Hematopoietic multipotent progenitor cell treated with erythropoietin and hydrocortisone succinate and interleukin-3 and kit ligand, for 17 days (in vitro differentiated cells): ENCODE measurements at regions not wholly inside any gene's neighbourhood (a gene's known extent, or its start where the extent isn't known, plus 50 kb on each side); places are given as distances from the start of the nearest gene placed in this dataset.

ENCODE experiments used
- DNase-seq: peaks from one replicate; pipeline ENCODE4 v3.0.0-alpha.2; 2015; ENCODE audit warnings: low spot score

DNA sequence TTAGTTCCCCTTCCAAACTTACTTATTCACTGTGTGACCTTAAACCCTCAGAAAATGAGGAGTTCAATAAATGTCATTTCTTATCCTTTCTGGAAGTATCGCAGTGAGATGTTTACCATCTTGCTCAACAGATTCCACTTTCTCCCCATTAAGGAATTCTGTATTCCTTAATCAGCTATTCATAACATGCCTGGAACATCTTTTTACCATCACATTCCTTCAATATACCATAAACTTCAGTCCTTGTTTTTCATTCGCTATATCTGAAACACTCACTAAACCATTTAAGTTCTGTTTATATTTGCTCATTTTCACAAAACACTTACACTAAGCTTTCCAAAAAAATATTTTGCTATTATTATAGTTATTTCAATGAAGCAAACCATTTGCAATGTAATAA is 1158.6 kb downstream of the CDH12 start:
- no peak for DNase-seq

DNA sequence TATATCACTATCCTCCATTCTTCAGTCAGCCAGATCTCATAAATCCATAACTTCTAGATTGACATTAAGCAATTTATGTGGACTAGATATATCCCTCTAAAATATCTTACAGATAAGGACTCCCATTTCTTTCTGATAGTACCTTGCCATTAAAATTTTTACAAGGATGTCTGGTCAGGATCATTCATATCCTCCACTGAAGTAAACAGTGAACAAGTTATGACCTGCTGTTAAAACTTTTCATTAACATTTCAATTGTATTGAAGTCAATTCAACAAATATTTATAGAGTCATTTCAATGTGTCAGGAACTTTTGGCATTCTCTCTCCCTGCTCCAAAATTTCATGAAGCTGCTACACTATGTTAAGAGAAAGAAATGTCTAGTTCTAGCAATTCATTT is 1159.6 kb downstream of the CDH12 start:
- no peak for DNase-seq

DNA sequence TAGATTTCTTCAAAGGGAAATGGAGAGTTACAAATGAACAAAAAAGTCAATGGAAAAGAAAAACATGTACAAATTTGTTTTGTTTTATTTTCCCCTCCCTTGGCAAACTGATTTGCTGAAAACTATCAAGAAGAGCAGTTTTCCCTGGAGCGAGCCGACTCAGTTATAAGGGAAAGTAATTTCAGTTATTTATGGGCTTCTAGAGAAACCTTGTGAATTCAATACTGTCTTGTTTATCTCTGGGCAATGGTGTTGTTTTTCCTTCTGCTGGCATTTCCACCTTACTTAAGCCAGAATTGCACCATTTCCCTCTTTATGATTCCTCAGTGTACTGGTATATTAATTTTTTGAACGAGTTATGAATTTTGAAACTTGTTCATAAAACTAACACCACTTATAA is 1163.6 kb downstream of the CDH12 start:
- no peak for DNase-seq

DNA sequence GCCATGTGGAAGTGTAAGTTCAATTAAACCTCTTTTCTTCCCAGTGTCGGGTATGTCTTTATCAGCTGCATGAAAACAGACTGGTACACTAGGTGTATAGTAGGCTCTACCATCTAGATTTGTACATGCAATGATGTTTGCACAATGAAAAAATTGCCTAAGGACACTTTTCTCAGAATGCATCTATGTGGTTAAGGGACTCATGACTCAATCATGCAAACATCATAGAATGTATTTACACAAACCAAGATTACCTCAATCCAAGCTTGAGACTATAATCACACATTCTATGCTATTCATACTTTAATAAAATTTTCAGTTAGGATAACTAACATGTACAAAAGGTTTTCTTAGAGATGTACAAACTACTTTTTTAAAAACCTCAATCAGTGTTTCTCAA is 1164.5 kb downstream of the CDH12 start:
- no peak for DNase-seq

DNA sequence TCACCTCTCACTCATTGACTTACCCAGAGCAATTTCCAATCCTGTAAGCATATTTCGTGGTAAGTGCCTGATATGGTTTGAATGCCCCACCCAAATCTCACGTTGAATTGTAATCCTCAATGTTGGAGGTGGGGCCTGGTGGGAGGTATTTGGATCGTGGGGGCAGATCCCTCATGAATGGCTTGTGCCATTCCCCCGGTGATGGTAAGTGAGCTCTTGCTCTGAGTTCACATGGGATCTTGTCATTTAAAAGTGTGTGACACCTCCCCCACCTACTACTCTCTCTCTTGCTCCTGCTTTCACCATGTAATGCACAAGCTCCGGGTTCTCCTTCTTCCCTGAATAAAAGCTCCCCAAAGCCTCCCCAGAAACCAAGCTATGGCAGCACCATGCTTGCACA is 1165.5 kb downstream of the CDH12 start:
- DNase-seq, result no peak

DNA sequence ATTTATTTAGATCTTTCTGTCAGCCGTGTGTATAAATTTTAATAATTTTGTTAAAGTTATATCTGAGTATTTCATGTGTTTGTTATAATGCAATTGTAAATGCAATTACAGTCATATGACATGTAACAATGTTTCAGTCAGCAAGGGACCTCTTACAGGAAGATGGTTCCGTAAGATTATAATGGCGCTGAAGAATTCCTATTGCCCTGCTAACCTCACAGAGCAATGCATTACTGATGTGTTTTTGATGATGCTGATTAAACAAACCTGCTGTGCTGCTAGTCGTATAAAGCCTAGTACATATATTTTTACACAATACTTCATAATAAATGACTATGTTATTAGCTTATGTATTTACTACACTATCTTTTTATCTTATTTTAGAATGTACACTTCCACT is 1166.4 kb downstream of the CDH12 start:
- DNase-seq, result no peak

DNA sequence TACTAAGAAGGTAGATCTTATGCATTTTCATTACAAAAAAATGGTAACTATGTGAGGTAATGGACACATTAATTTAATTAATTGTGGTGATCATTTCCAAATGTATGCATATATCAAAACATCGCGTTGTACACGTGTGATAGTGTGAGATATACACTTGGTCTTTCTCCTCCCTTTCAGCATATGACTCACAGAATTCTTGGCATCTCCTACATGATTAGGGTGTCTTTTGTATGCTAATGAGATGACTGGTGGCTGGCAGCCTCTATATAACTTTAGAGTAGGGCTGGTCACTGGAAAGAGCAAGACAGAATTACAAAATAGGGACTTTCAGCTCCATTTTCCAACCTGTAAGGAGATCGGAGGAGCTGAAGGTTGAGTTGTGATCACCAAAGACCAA is 1167.6 kb downstream of the CDH12 start:
- no peak for DNase-seq

DNA sequence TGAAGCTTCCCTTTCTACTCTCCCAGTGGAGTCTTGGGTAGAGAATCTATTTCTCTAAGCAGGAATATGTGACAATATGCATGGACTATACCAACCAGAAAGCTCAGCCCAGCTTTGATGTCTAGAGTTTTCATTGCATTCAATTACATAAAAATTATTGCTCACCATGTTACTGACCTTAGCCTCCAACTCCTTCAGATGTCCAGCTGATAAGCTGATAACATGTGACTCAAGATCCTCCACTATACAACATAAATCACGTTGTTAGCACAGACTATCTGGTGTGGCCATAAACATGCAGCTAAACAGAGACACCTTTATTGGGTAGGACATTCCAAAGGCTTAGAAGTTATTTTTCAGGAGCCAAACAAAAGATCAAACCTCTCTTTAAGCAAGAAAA is 1168.2 kb downstream of the CDH12 start:
- DNase-seq, result no peak

DNA sequence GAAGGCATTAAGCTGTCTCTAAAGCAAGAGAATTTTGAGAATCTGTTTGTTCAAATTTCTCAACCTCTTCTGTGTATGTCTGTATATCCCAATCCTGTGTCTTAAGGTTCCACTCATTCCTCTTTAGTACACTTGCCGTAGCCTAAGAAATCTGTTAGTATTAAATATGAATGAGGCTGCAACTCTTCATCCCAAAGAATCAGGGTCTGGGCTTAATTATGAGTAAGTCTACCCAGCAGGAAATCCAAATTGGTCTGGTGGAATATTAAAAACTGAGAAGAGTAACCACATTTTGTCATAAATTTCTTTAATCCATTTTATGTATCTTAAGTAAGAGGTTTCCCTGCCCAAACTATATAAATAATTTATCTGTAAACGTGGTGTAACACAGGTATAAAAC is 1171.2 kb downstream of the CDH12 start:
- no peak for DNase-seq

DNA sequence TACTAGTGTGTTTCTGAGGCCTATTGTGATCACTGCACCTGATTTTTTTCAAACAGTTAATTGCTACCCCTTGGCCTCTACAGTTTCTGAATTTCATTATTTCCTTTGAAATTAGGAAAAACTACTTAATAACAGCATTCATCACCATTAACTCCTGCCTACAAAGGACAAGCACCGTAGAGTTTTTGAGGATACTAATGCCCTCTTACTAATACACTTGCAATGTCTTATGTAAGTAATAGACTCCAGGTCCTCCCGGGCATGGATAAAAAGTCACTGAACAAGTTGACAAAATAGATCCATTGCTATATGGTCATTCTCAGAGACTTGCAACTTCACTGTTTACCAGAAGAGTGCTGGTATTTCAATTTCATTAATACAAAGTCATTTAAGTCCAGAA is 1172.5 kb downstream of the CDH12 start:
- DNase-seq, result no peak

DNA sequence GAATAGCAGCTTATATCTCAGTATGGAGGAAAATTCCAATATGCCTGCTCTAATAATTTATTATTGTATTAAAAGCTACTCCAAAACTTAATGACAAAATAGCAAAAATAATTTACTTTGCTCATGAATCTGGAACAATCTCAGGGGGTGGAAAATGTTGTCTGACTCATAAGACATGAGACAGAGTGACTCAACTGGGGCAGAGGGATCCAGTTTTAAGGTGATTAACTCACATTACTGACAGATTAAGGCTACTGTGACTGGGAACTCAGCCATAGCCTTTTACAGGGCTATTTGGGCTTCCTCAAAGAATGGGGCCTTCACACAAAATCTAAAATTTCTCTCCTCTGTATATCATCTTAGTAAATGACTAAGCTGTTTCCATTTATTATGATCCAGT is 1172.9 kb downstream of the CDH12 start:
- DNase-seq, result no peak

DNA sequence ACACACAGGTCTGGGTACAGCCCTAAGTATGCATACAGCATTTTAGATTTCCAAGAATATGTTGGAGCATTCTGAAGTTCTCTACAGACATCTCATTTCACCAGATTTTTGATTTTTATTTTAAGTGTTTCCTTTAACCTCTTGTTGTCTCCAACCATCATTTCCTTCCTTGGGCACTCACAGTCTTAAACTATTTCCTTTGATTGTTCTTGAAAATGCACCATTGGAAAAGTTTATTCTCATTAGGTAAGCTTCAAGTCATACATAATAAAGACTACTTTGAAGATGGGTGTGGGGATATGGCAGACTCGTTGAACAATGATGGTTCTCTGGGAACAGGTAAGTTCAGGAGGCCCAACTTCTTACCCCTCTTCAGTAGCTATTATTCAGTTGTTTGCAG is 1174.6 kb downstream of the CDH12 start:
- DNase-seq, result no peak

DNA sequence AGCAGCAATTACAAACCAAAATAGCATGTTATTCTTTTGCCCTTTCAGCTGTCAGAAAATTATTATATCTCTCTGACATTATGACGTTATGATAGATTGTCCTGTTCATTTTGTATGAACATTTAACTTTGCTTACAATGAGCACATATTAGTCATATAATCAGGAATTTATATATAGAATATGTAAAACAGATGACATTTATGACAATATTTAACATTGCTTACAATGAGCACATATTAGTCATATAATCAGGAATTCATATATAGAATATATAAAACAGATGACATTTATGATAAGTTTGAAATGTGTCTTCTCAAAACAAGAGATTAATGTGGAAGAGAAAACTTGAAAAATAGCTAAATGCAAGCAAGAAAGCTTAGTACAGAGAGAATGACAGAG is 1180.2 kb downstream of the CDH12 start:
- DNase-seq, result no peak

DNA sequence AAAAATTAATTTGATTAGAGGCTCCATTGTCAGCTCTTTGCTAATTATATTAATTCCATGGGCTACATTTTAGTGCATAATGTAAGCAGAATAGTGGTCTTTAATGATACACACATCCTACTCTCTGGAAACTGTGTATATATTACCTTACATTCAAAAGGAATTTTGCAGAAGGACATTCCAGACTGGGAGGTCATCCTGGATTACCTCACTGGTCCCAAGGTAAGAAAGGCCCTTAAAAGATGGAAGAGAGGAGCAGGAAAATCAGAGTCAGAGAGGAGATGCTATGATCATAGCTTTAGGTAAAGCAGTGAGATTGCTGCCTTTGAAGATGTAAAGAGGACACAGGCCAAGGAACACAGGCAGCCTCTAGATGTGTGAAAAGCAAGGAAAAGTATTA is 1180.8 kb downstream of the CDH12 start:
- DNase-seq, result no peak

DNA sequence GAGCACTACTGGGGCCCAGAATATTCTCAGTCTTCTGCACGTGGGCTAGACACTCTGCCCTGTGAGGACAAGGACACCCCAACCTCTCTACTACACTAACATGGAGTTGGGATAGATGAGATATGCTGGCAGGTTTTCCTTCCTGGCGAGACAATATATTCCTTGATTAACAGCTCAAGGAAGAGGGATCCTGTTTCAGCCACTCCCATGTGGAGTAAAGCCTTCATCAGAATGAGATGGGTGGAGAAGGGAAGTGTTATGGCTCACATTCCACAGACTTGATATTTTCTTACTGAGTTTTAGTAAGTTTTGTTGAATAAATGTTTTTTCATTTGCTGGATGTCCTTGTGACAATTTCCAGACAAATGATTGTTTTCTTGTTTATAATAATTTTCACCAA is 1187.6 kb downstream of the CDH12 start:
- no peak for DNase-seq

DNA sequence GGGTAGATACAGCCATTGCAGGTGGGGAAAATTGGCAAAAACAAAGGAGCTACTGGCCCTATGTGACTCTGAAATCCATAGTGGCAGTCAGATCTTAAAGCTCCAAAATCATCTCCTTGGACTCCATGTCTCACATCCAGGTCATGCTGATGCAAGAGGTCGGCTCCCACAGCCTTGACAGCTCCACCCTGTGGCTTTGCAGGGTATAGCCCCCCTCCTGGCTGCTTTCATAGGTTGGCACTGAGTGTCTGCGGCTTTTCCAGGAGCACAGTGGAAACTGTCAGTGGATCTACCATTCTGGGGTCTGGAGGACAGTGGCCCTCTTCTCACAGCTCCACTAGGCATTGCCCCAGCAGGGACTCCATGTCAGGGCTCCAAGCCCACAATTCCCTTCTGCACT is 1190.1 kb downstream of the CDH12 start:
- no peak for DNase-seq

DNA sequence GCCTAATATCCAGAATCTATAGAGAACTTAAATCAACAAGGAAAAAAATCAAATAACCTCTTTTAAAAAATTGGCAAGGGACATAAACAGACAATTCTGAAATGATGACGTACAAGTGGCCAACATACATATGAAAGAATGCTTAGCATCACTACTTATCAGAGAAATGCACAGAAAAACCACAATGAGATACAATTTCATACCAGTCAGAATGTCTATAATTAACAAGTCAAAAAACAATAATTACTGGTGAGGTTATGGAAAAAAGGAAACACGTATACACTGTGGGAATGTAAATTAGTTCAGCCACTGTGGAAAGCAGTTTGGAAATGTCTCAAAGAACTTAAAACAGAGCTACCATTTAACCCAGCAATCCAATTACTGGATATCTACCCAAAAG is 1192.0 kb downstream of the CDH12 start:
- DNase-seq, result no peak

DNA sequence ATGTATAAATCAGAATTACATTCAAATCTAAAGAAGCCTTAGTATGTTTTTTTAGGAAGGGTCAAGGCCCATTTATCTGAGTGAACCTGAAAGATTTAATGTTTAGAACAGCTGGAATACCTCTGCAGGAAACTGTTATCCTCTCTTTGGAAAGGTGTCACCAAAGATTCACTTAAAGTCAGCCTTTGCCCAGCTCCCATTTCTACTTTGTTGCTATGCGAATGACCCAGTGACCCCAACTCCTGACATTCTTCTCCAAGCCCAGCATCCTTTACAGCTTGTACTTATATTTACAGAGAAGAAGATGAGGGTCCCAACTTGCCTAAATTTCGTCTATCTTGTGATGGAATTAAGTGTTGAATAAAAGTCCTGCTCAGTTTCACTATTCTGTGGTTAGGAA is 1198.6 kb downstream of the CDH12 start:
- DNase-seq, result no peak

DNA sequence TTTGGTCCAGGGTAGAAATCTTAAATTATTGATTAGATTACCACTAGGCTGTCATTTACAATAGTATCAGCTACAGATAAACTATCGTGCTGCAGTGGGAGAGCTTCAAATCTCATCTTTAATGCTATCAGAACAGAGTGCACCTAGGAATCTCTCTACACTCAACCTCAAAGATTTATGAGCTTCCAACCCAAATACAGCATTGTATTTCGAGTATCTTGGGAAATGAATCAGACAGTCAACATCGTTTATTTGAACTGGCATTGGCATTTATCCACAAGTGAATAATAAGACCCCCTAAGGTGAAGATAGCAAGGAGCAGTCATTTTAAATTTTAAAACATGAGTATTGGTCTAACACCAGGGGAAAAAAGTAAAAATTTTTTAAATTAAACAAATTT is 1203.2 kb downstream of the CDH12 start:
- DNase-seq, result no peak

DNA sequence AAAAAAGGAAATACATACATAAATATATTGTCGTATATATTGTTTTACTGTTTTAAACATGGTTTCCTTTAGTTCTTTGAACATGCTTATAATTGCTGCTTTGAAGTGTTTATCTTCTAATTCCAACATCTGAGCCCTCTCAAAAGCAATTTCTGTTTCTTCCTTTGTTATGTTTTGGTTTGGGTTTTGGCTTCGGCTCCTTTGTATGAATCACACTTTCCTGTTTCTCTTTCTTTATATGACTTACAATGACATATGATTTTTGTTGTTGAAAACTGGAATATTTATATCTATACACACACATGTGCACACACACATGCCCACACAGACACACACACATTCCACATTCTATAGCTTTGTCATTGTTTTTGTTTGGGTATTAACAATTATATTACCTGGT is 1206.7 kb downstream of the CDH12 start:
- no peak for DNase-seq

DNA sequence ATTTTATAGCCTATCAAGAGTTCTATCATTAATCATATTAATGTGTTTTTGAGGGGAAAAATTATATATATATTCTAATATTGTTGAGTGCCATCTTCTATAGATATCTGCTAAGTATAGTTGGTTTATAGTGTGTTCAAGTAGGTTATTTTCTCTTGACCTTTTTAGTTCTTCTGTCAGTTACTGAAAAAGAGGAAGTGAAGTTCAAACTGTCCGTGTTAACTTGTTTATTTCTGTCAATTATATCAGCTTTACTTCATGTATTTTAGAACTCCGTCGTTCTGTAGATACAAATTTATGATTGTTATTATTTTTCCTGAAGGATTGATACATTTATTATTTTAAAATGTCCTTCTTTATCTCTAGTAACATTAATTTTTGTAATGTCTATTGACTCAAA is 1209.1 kb downstream of the CDH12 start:
- DNase-seq, result no peak

DNA sequence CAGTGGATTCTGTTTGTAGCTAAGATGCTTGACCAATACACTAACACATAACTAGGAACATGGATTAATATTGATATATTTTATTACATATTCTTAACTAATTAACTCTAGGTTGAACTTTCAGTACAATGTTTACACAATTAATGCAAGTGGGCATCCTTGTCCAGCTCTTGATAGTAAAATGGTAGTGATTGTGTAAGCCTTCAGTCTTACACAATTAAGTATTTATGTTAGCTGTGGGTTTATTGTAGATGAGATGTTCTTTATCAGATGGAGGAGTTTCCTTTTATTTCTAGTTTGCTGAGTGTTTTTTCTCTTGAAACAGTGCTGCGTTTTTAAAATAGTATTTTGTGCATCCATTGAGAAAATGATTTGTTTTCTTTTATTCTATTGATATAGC is 1210.8 kb downstream of the CDH12 start:
- DNase-seq, result no peak

DNA sequence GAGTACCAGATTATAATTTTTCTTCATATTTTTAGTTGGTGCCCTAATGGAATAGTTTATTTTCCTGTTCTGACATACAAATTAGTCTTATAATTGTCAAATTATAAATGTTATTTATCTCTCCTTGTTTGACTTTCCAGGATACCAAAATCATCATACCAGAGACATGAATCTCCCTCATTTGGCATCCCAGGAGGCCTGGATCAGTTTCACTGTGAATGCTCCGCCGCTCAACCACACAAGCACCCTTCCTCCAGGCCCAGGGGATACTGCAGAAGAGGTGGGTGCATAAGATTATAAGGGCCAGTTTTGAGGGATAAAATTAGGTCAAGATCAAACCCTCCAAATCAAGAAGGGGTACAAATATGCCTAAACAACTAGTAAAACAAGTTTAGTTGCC is 1229.3 kb downstream of the CDH12 start:
- no peak for DNase-seq

DNA sequence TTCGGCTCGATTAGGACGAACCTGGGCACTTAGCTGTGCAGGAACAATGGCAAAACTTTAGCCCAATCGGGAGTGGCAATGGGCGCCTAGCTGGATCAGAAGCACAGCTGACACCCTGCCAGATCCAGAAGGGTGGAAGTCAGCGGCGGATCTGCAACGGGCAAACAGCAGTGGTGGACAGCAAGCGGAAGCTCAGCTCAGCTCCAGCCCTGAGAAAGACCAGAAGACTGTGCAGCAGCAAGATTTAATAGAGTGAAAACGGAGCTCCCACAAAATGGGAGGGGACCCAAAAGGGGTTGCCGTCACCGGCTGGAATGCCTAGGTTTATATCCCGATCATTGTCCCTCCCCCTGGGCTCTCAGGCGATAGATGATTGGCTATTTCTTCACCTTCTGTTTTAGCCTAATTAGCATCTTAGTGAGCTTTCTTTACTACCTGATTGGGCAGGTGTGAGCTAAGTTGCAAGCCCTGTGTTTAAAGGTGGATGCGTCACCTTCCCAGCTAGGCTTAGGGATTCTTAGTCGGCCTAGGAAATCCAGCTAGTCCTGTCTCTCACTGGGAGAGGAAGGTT is 1237.9 kb downstream of the CDH12 start:
- DNase-seq, result no peak

DNA sequence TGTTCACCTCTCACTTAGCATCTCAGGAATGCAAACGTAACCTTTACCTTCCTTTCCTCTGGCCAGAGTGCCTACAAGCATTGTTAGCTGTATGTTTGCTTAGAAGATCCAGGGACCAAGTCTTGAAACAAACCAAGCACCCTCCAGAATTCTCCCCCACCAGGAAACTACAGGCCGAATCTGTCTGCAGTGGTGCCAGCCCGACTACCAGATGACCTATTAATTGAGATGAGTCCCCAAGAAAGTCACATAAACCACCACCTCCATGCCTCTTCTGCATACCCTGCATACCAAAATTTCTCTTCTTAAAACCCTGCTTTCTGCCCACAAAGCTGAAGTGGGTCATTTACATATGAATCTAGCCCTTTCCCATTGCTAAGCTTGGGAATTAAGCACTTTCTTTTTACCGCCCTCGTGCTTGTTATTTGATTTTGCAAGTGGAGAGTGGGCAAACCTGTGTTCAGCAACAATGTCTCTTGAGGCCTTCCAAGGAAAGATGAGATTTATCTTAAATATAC is 1239.1 kb downstream of the CDH12 start:
- DNase-seq, result no peak
